ENCODE measurements at regions not wholly inside any gene's neighbourhood (a gene's known extent, or its start where the extent isn't known, plus 50 kb on each side); places are given as distances from the start of the nearest gene placed in this dataset.

GRCh38 chr6:91634791-91635190 is 1047.9 kb upstream of the MAP3K7 start:
- TF ChIP-seq CTCF (conservative IDR thresholded peaks at IDR 0.05) (no peak), EZH2 (IDR thresholded peaks at IDR 0.05; ENCODE audit: low read depth) (no peak)
